OCI-LY3 (cell line): ENCODE measurements at regions not wholly inside any gene's neighbourhood (a gene's known extent, or its start where the extent isn't known, plus 50 kb on each side); places are given as distances from the start of the nearest gene placed in this dataset.
"Not testable (repeated sequence)": the region's sequence is repeated elsewhere in the genome, so short reads cannot be mapped to it uniquely, and the experiment has no call there.

Experiments
- H2AFZ ChIP-seq: fragments of 200-600, 300-600 bp; shearing (Covaris generic); 2 replicates; pipeline ENCODE4 v1.6.0; 2014; ENCODE audit warnings: antibody characterized with exemption, low read depth, low read length
- H3K27ac ChIP-seq: fragments of 200-600, 300-600 bp; sonication (generic); 2 replicates; pipeline ENCODE4 v1.5.1; 2014; ENCODE audit warnings: mild to moderate bottlenecking, low read length, moderate library complexity, mixed read lengths
- H3K27me3 ChIP-seq: fragments of 200-600, 300-600 bp; sonication (generic); 2 replicates; pipeline ENCODE4 v1.6.1; 2014; ENCODE audit warnings: low read depth, low read length, mixed read lengths
- H3K36me3 ChIP-seq: fragments of 200-600, 300-600 bp; sonication (generic); replicated peaks from 2 replicates; pipeline ENCODE3; 2014; ENCODE audit warnings: low read depth, low read length, mixed read lengths
- H3K4me1 ChIP-seq: fragments of 300-600, 200-600 bp; sonication (generic); 2 replicates; pipeline ENCODE4 v1.6.1; 2014; ENCODE audit warnings: low read length, mixed read lengths
- H3K4me2 ChIP-seq: fragments of 200-600, 300-600 bp; sonication (generic); 2 replicates; pipeline ENCODE4 v1.6.1; 2014; ENCODE audit warnings: low read length, mixed read lengths
- H3K4me3 ChIP-seq: fragments of 300-600, 200-600 bp; sonication (generic); 2 replicates; pipeline ENCODE4 v1.5.1; 2014; ENCODE audit warnings: antibody characterized with exemption, mild to moderate bottlenecking, low read length, moderate library complexity
- H3K79me2 ChIP-seq: fragments of 300-600, 200-600 bp; shearing (Covaris generic); 2 replicates; pipeline ENCODE4 v1.6.1; 2014; ENCODE audit warnings: mild to moderate bottlenecking, low read length, mixed read lengths
- H3K9ac ChIP-seq: fragments of 300-600, 200-600 bp; shearing (Covaris generic); 2 replicates; pipeline ENCODE4 v1.6.0; 2014; ENCODE audit warnings: mild to moderate bottlenecking, low read length, moderate library complexity
- H3K9me3 ChIP-seq: fragments of 200-600, 300-600 bp; shearing (Covaris generic); 2 replicates; pipeline ENCODE4 v1.6.1; 2014; ENCODE audit warnings: low read length, mixed read lengths; ENCODE audit not compliant: insufficient read depth
- H4K20me1 ChIP-seq: fragments of 200-600, 300-600 bp; sonication (generic); 2 replicates; pipeline ENCODE4 v1.6.1; 2016; ENCODE audit warnings: low read length, mixed read lengths; ENCODE audit not compliant: insufficient read depth
- EZH2phosphoT487 ChIP-seq: fragments of 200-600 bp; shearing (Covaris generic); IDR thresholded peaks from 2 replicates; pipeline ENCODE4 v1.6.1; 2018; ENCODE audit warnings: antibody characterized with exemption, mixed run types, low read depth
- TF ChIP-seq, protein P1 (sequence below): fragments of 200-600, 300-600 bp; sonication (generic); IDR thresholded peaks from 2 replicates; pipeline ENCODE4 v1.5.1; 2014; ENCODE audit warnings: antibody characterized with exemption, low read length, low read depth

DNA sequence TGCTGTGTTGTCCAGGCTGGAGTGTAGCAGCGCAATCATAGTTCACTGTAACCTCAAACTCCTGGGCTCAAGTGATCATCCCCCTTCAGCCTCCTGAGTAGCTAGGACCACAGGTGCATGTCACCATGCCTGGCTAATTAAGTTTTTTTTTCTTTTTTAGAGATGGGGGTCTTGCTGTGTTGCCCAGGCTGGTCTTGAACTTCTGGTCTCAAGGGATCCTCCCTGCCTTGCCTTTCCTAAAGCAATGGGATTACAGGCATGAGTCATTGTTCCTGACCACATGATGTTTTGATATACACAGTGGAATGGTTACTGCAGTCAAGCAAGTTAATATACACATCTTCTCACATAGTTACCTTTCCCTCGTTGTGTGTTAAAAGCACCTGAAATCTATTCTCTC, 140.3 kb downstream of the GPR85 start:
- H3K4me2 ChIP-seq = no peak overlapping the region
- H3K27me3 ChIP-seq = no peaks in the 10 kb centered on the region
- H3K36me3 ChIP-seq = no peaks in the 10 kb centered on the region
- no peak overlapping the region for H3K4me3 ChIP-seq
- no peak overlapping the region for H3K9ac ChIP-seq
- TF ChIP-seq, protein P1, sequence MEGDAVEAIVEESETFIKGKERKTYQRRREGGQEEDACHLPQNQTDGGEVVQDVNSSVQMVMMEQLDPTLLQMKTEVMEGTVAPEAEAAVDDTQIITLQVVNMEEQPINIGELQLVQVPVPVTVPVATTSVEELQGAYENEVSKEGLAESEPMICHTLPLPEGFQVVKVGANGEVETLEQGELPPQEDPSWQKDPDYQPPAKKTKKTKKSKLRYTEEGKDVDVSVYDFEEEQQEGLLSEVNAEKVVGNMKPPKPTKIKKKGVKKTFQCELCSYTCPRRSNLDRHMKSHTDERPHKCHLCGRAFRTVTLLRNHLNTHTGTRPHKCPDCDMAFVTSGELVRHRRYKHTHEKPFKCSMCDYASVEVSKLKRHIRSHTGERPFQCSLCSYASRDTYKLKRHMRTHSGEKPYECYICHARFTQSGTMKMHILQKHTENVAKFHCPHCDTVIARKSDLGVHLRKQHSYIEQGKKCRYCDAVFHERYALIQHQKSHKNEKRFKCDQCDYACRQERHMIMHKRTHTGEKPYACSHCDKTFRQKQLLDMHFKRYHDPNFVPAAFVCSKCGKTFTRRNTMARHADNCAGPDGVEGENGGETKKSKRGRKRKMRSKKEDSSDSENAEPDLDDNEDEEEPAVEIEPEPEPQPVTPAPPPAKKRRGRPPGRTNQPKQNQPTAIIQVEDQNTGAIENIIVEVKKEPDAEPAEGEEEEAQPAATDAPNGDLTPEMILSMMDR = no peak
- TF ChIP-seq EZH2phosphoT487 = no peak
- no peaks in the 10 kb centered on the region for H4K20me1 ChIP-seq
- H3K27ac ChIP-seq = no peak overlapping the region
- no peak overlapping the region for H2AFZ ChIP-seq
- no peaks in the 10 kb centered on the region for H3K9me3 ChIP-seq
- H3K79me2 ChIP-seq = no peaks in the 10 kb centered on the region
- no peaks in the 10 kb centered on the region for H3K4me1 ChIP-seq

DNA sequence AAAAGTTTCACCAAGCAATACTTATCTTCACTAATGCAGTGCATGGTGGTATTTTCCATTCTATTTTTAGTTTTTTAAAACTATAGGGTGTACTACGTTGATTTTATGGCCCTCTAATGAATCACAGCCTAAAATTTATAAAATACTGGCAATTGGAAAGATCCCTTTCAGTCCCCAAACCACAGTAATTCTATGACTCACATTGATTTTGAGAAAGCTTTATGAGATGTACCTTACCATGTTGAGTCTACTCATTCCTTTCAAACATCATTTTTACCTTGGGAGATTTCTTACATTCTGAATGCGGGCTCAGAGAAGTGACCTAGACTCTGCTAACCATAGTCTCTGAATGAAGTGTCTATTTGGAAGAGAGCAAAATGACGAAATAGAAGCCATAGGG, 141.6 kb downstream of the GPR85 start:
- H3K4me1 ChIP-seq = peaks cover 6% of the 10 kb centered on the region; the same call in 1 of the 2 replicates

GRCh38 chr7:112942981-112943380, 143.6 kb downstream of the GPR85 start:
- H3K36me3 ChIP-seq = no peaks in the 10 kb centered on the region
- no peak for TF ChIP-seq EZH2phosphoT487
- TF ChIP-seq, protein P1 = no peak
- H2AFZ ChIP-seq = no peak overlapping the region
- no peaks in the 10 kb centered on the region for H3K9me3 ChIP-seq
- H3K9ac ChIP-seq = no peak overlapping the region
- H3K4me3 ChIP-seq = no peak overlapping the region
- no peak overlapping the region for H3K4me2 ChIP-seq
- H3K79me2 ChIP-seq = peaks cover 11% of the 10 kb centered on the region
- peaks cover 12% of the 10 kb centered on the region for H3K4me1 ChIP-seq
- H3K27me3 ChIP-seq = no peaks in the 10 kb centered on the region
- no peaks in the 10 kb centered on the region for H4K20me1 ChIP-seq
- no peak overlapping the region for H3K27ac ChIP-seq

More for the DNA sequence above, 141.6 kb downstream of the GPR85 start:
- Histone ChIP-seq H3K9me3 (no peaks in the 10 kb centered on the region), H3K36me3 (no peaks in the 10 kb centered on the region), H3K9ac (no peak overlapping the region), H3K27me3 (no peaks in the 10 kb centered on the region), H3K4me3 (no peak overlapping the region), H4K20me1 (no peaks in the 10 kb centered on the region), H3K27ac (no peak overlapping the region), H2AFZ (no peak overlapping the region), H3K4me2 (no peak overlapping the region), H3K79me2 (no peaks in the 10 kb centered on the region)
- no peak for TF ChIP-seq EZH2phosphoT487
- TF ChIP-seq, protein P1 = no peak

DNA sequence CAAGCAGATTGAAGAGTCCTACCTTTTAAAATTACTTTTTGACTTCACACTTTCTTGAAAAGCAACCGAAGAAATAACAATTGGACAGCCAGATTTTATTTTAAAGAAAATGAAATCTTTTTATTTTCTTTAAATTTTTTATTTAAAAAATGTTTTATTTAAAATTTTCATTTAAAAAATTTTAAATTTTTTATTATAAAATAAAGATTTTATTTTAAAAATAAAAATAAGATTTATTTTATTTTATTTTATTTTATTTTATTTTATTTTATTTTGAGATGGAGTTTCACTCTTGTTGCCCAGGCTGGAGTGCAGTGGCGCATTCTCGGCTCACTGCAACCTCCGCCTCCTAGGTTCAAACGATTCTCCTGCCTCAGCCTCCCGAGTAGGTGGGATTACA, 144.5 kb downstream of the GPR85 start:
- H3K36me3 ChIP-seq, H3K9ac ChIP-seq, H3K4me2 ChIP-seq, H3K4me3 ChIP-seq, H2AFZ ChIP-seq, H3K9me3 ChIP-seq, H4K20me1 ChIP-seq, H3K27me3 ChIP-seq, H3K27ac ChIP-seq: not testable (repeated sequence)
- peaks cover 11% of the 10 kb centered on the region for H3K79me2 ChIP-seq
- H3K4me1 ChIP-seq = peaks cover 12% of the 10 kb centered on the region

- Histone ChIP-seq H3K9ac (peak overlapping the region; percentile 78), H4K20me1 (no peaks in the 10 kb centered on the region), H3K4me3 (peak overlapping the region; percentile 96), H2AFZ (peak overlapping the region; percentile 99), H3K4me2 (peak overlapping the region; percentile 98), H3K79me2 (peaks cover 14% of the 10 kb centered on the region), H3K27ac (peak overlapping the region; percentile 74), H3K36me3 (no peaks in the 10 kb centered on the region), H3K4me1 (peaks cover 12% of the 10 kb centered on the region), H3K9me3 (no peaks in the 10 kb centered on the region), H3K27me3 (no peaks in the 10 kb centered on the region)
- TF ChIP-seq, protein P1 = no peak
- TF ChIP-seq EZH2phosphoT487 = no peak
Observed at GRCh38 chr7:112940314-112940732, 146.3 kb downstream of the GPR85 start.
